ENCODE measurements at regions not wholly inside any gene's neighbourhood (a gene's known extent, or its start where the extent isn't known, plus 50 kb on each side); places are given as distances from the start of the nearest gene placed in this dataset.

DNA sequence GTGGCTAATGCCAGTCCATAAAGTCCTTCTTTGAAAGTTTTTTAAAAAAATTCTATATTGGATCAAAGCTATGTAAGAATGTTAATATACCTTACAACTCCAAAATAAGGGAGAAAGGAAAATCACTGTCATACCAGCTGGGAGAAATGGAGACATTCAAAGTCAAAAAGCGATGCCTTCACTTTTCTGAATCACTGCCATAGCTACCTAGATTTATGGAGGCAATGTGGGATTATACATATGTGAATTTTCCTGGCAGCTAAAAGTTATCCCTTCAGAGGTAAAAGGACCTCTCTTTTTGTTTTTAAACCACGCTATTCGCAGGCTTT is 59.6 kb upstream of the PDE3B start:
- TF ChIP-seq, protein P1, sequence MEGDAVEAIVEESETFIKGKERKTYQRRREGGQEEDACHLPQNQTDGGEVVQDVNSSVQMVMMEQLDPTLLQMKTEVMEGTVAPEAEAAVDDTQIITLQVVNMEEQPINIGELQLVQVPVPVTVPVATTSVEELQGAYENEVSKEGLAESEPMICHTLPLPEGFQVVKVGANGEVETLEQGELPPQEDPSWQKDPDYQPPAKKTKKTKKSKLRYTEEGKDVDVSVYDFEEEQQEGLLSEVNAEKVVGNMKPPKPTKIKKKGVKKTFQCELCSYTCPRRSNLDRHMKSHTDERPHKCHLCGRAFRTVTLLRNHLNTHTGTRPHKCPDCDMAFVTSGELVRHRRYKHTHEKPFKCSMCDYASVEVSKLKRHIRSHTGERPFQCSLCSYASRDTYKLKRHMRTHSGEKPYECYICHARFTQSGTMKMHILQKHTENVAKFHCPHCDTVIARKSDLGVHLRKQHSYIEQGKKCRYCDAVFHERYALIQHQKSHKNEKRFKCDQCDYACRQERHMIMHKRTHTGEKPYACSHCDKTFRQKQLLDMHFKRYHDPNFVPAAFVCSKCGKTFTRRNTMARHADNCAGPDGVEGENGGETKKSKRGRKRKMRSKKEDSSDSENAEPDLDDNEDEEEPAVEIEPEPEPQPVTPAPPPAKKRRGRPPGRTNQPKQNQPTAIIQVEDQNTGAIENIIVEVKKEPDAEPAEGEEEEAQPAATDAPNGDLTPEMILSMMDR (IDR thresholded peaks at IDR 0.05 in 2 of 3, conservative IDR thresholded peaks at IDR 0.05 in 1 of 3; ENCODE audit: control insufficient read depth in 2 of 3, extremely low read depth in 1 of 3, insufficient read depth in 1 of 3, low read depth in 3 of 3, low read length in 3 of 3) = no peak
- TF ChIP-seq, protein P2, sequence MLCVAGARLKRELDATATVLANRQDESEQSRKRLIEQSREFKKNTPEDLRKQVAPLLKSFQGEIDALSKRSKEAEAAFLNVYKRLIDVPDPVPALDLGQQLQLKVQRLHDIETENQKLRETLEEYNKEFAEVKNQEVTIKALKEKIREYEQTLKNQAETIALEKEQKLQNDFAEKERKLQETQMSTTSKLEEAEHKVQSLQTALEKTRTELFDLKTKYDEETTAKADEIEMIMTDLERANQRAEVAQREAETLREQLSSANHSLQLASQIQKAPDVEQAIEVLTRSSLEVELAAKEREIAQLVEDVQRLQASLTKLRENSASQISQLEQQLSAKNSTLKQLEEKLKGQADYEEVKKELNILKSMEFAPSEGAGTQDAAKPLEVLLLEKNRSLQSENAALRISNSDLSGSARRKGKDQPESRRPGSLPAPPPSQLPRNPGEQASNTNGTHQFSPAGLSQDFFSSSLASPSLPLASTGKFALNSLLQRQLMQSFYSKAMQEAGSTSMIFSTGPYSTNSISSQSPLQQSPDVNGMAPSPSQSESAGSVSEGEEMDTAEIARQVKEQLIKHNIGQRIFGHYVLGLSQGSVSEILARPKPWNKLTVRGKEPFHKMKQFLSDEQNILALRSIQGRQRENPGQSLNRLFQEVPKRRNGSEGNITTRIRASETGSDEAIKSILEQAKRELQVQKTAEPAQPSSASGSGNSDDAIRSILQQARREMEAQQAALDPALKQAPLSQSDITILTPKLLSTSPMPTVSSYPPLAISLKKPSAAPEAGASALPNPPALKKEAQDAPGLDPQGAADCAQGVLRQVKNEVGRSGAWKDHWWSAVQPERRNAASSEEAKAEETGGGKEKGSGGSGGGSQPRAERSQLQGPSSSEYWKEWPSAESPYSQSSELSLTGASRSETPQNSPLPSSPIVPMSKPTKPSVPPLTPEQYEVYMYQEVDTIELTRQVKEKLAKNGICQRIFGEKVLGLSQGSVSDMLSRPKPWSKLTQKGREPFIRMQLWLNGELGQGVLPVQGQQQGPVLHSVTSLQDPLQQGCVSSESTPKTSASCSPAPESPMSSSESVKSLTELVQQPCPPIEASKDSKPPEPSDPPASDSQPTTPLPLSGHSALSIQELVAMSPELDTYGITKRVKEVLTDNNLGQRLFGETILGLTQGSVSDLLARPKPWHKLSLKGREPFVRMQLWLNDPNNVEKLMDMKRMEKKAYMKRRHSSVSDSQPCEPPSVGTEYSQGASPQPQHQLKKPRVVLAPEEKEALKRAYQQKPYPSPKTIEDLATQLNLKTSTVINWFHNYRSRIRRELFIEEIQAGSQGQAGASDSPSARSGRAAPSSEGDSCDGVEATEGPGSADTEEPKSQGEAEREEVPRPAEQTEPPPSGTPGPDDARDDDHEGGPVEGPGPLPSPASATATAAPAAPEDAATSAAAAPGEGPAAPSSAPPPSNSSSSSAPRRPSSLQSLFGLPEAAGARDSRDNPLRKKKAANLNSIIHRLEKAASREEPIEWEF (IDR thresholded peaks at IDR 0.05; ENCODE audit: insufficient replicate concordance, low read depth, low read length) = no peak
- no peak for TF ChIP-seq EZH2 (IDR thresholded peaks at IDR 0.05; ENCODE audit: borderline replicate concordance, control insufficient read depth, low read depth, low read length)
- no peak for TF ChIP-seq NFYB (IDR thresholded peaks at IDR 0.05; ENCODE audit: insufficient read depth, low read depth, low read length)
- TF ChIP-seq POLR2AphosphoS2 (IDR thresholded peaks at IDR 0.05; ENCODE audit: low read depth, low read length) = no peak
- no peak for TF ChIP-seq HDAC2 (IDR thresholded peaks at IDR 0.05)
- TF ChIP-seq POLR2AphosphoS5 (IDR thresholded peaks at IDR 0.05; ENCODE audit: low read length) = no peak
